Stimulated activated CD4-positive, alpha-beta T cell treated with anti-CD3 and anti-CD28 coated beads, Interleukin-1b, Interleukin-23, amount 100 ng/mL, for 1 hour (primary cell): ENCODE measurements at regions not wholly inside any gene's neighbourhood (a gene's known extent, or its start where the extent isn't known, plus 50 kb on each side); places are given as distances from the start of the nearest gene placed in this dataset.
"Not testable (repeated sequence)": the region's sequence is repeated elsewhere in the genome, so short reads cannot be mapped to it uniquely, and the experiment has no call there.

Experiments used
- DNase-seq, 2 donors: peaks; one replicate each; pipeline ENCODE4 v3.0.0-alpha.2; 2020; ENCODE audit warnings: low read depth in 2 of 2

- no peak for DNase-seq
Observed at GRCh38 chr5:52255308-52255707, 532.4 kb upstream of the ITGA1 start.

- no peak for DNase-seq
Observed at GRCh38 chr5:52262844-52263243, 524.9 kb upstream of the ITGA1 start.

GRCh38 chr5:52269401-52269800, 518.3 kb upstream of the ITGA1 start:
- DNase-seq = no peak

GRCh38 chr5:52269859-52270258, 517.9 kb upstream of the ITGA1 start:
- DNase-seq = no peak

GRCh38 chr5:52275639-52276038, 512.1 kb upstream of the ITGA1 start:
- DNase-seq = no peak

- DNase-seq = no peak
Observed at GRCh38 chr5:52277101-52277500, 510.6 kb upstream of the ITGA1 start.

- no peak for DNase-seq
Observed at GRCh38 chr5:52282647-52283046, 505.1 kb upstream of the ITGA1 start.

- no peak for DNase-seq
Observed at GRCh38 chr5:52283221-52283620, 504.5 kb upstream of the ITGA1 start.

- no peak for DNase-seq
Observed at GRCh38 chr5:52300703-52301372, 486.9 kb upstream of the ITGA1 start.

- not testable (repeated sequence) for DNase-seq
Observed at GRCh38 chr5:52304816-52305215, 482.9 kb upstream of the ITGA1 start.

GRCh38 chr5:52328220-52328806, 459.4 kb upstream of the ITGA1 start:
- no peak for DNase-seq

GRCh38 chr5:52331725-52332124, 456.0 kb upstream of the ITGA1 start:
- no peak for DNase-seq

GRCh38 chr5:52334367-52334766, 453.3 kb upstream of the ITGA1 start:
- DNase-seq = no peak

- no peak for DNase-seq
Observed at GRCh38 chr5:52339285-52339684, 448.4 kb upstream of the ITGA1 start.

- no peak for DNase-seq
Observed at GRCh38 chr5:52342361-52342760, 445.4 kb upstream of the ITGA1 start.

GRCh38 chr5:52356311-52356918, 431.3 kb upstream of the ITGA1 start:
- DNase-seq = no peak

GRCh38 chr5:52359261-52359660, 428.5 kb upstream of the ITGA1 start:
- DNase-seq = no peak

GRCh38 chr5:52360985-52361384, 426.7 kb upstream of the ITGA1 start:
- DNase-seq = no peak

- no peak for DNase-seq
Observed at GRCh38 chr5:52374286-52374685, 413.4 kb upstream of the ITGA1 start.

GRCh38 chr5:52375969-52376368, 411.7 kb upstream of the ITGA1 start:
- DNase-seq = no peak

- no peak for DNase-seq
Observed at GRCh38 chr5:52376592-52376991, 411.1 kb upstream of the ITGA1 start.

GRCh38 chr5:52378237-52378636, 409.5 kb upstream of the ITGA1 start:
- DNase-seq = no peak

GRCh38 chr5:52388349-52388748, 399.4 kb upstream of the ITGA1 start:
- no peak for DNase-seq
